Stimulated activated CD8-positive, alpha-beta memory T cell treated with anti-CD3 and anti-CD28 coated beads, Interleukin-2, amount 100 ng/mL, for 48 hours (primary cell): ENCODE measurements at regions not wholly inside any gene's neighbourhood (a gene's known extent, or its start where the extent isn't known, plus 50 kb on each side); places are given as distances from the start of the nearest gene placed in this dataset.

Experiments
- DNase-seq, 2 donors: peaks; one replicate each; pipeline ENCODE4 v3.0.0-alpha.2; 2020; ENCODE audit warnings: low read depth in 2 of 2

DNA sequence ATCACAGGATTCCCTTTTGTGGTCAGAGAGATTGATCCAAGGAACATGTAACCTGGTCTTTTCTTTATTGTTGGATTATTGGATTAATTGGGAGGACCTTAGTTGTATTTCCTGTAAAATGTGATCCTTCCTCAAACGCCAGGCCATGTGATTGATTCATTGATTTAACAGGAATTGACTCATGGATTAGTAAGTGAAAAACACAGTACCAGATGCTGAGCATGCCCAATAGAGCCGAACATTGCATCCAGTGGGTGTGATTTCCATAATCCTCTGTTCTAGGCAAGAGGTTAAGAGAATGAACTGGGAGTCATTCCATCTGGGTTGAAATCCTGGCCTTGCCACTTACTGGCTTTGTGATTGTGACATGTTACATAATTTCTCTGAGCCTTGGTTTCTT, 522.3 kb downstream of the MAT2B start:
- no peak for DNase-seq

DNA sequence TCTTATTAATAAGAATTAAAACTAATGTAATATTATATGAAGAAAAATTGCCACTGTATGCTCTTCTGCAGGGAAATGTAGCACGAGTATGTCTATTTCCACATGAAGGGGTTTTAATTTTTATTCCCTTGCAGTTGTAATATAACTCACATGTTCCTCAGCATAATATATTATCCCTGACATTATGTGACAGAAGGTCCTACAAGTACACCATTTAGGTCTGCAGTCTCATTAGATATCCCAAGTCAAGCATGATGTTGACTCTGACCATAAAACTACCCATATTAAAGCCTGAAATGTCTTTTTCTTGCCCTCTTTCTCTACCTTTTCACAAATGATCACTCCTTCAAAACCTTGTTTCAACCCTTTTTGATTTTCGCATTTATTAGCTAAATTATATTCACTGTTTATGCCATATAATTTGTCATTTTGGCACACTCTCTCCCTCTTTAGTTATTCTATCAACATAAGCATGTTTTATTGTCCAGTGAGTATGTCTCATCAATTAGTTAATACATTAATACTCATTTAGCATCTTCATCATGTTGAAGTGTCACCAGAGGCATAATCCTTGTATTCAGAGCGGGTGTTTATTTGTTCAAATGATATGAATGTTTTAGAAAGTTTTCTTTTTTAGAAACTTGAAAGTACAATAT, 532.8 kb downstream of the MAT2B start:
- no peak for DNase-seq

DNA sequence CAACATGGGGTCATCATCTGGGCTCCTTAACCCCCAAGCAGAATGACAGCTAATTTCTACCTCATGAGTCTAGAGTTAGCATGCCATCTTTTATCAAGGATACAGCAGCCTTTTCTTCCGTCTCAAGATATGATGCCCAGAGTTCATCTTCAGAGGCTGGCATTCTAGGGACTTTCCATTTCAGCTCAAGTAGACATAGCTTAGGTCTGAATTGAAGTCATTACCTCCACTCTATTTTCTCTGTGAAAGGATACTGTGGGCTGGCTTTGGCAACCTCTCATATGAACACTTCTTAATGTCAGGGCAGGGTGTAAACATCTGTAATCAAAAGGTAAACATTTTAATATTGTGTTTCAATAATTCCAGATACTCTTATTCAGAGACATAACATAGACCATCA, 535.7 kb downstream of the MAT2B start:
- DNase-seq: no peak

DNA sequence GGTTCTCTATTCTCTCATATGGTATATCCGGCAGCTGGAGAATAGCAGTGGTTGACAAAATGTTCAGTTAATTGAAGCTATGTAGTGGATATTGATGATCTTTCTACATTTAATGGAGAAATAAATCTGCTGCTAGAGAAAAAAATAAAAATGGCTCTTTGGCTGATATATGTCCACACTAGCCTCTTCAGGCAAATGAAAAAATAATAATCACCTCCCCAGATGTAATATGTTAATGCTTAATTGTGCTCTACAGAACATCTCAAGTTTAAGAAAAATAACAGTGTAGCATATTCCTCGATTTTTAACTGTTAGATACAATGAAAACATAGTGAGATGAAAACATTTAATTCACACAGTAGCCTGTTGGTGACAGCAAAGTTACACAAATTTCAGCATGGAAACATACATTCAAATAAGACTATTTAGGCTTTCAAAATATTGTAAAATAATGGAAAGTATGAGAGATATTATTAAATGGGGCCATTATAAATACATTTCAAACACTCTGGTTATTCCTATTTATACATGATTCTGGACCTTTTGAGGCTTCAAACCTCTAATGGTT, 543.0 kb downstream of the MAT2B start:
- DNase-seq: no peak

DNA sequence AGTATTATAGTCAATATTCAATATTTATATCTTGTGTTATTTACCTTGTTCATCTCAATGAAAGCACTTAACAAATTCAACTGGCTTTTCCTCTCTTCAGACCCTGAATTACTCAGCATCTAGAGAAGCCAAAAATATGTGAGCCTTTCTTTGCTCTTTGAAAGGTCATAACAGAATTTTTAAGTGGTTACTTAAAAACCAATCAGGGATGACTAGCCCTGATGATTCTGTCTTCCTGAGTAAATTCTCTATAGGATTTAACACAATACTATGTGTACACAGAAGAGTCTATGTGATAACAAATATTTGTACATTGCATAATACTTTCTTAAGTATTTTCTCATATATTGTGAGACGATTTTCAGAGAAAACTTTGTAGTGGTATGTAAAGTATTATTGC, 546.3 kb downstream of the MAT2B start:
- no peak for DNase-seq

DNA sequence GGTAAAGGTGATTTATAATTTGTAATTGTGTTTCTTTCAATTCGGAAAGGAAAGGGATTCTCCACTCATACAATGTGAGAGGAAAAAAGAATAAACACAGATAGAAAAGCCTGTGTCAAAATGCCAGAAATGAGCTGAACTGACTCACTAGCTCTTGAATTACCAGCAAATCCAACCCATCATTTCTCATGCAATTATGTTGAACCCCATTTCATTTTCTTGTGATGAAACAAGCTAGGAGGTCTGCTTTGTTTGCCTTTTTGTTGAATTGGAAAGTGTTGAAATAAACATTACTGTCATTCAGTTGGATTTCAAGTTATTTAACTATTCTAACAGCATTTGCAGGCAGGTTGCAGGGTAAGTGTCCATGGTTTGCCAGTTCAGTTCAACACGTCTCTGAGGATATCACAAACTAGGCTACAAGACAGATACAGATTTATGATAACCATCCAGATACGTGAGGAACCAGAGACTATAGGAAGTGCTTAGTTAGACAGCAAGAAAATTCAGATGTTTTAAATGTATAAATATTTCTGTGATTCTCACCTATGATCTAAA, 547.2 kb downstream of the MAT2B start:
- no peak for DNase-seq

DNA sequence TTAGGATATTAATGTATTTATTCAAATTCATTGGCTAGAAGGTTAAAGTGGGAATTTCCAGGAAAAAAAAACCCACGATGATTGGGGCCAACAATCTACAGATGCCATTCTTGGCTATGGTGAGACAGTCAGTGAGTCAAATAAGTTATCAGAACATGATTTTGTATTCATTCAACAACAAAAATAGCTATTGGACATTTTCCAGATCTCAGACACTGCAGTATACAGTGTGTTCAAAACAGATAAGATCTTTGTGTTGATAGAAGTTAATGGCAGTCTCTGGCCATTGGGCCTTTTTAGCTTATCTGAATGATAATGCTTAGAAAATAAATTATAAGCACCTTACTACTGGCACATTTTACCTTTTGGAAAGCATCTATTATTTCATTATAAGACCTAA, 547.7 kb downstream of the MAT2B start:
- no peak for DNase-seq

DNA sequence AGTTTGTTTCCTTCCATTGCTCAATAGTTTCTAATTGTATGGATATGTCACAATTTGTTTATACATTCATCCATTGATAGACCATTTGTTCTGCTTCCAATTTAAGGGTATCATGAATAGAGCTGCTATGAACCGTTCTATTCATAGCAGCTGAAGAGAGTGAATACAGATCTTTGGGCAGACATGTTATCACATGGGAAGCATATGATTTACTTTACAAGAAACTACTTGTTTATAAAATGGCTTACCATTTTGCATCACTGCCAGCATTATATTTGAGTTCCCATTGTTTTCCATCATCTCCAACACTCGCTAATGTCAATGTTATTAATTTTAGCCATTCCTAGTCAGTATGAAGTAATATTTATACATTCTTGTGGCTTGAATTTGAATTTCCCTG, 549.0 kb downstream of the MAT2B start:
- no peak for DNase-seq

DNA sequence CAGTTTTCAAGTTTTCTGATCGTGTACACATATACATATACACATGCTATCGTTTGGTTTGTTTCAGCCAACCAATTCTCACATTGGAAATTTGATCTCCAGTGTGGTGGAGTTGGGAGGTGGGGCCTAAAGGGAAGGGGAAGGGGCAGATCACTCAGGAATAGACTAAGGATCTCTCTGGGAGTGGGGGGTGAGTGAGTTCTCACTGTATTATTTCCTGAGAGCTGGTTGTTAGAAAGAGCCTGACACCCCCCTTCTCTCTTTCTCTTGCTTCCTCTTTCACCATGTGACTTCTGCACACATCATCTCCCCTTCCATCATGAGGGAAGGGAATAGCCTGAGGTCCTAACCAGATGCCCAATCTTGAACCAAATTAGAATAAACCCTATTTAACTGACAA, 551.7 kb downstream of the MAT2B start:
- DNase-seq: no peak

DNA sequence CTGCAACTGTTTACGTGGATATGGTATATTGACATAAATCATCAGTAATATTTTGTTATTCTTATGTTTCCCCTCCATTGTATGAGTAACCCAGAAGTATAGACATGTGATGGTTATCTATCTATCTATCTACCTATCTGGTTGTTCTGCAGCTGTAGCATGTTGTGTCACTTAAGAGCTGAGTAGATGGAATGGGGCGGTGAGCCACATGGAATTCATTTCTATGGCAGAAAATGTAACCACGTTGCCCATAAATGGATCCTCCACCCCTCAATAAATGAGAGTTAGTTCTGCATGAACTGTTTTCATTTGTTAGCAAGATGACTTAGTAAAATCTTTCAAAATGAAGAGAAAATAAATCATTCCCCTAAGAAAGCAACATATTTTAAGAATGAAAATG, 553.2 kb downstream of the MAT2B start:
- no peak for DNase-seq

DNA sequence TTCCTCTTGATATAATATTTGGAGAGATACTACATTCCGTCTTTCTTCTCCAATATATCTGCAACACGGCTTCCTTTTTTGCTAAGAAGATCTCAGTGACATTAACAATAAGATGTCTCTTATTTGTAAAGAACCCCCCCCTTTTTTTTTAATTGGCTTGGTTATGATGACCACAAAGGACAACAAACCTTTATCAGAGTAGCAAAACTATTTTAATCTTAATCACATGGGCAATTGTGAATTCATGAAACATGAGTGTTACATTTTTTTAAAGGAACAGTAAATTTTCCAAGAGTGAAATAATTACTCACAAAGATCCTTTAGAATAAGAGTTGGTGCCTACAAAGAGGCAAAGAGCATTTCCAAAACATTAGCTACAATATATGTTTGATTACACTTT, 554.1 kb downstream of the MAT2B start:
- no peak for DNase-seq

DNA sequence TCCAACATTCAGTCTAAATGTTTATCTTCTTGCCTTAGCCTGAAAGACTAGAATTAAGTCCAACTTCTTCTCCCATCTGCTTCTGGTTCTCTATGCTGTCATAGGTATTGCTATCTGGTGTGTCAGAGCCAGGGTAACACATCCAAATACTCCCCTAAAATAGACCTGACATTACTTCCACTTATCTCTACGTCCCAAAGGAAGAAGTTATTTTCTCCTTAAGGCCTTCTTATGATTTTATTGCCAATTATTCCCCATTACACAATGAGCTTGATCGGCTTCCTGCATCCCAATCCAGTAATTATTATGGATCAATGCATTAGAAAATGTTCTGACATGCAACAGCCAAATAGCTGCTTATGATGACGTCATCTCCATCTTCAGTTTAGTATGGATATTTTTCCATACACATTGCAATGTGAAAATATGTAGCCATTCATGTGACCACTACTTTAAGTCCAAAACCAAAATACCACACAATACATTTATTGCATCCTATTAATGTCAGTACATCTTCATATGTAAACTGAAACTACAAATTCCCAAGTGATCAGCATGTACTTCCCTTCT, 555.5 kb downstream of the MAT2B start:
- no peak for DNase-seq

DNA sequence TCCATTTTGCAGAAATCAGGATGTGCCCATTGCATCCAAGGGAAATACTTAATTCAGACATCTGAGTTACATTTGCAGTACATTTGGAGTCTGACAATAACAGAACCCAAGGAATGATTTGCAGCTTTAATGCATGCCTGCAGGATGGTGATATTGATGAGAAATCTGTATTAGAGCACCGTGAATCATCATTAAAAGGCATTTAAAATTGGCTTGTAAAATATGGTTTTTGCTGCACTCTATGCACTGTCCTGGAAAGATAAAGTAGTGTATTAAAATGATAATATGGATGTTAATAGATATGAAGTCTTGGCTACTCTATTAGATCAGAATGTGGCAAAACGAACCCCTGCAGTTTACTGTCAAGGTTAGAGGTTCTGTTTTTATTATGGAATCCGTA, 556.9 kb downstream of the MAT2B start:
- DNase-seq: no peak

DNA sequence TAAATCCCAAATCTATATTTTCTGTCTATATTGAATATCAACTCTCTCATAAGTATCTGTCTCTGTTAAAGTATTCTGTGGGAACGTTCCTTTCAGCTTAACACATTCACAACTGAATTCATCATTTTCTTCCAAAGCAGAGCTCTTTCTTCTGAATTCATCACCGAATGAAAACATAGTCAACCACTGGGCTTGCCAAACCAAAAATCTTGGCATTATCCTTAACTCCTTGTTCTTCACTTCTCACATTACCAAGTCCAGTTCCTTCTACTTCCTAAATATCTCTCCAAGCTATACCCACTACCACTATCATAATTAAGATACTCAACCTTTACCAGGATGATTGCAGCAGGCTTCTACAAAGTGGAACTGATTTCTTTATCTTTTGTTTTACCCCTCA, 559.8 kb downstream of the MAT2B start:
- DNase-seq: no peak

DNA sequence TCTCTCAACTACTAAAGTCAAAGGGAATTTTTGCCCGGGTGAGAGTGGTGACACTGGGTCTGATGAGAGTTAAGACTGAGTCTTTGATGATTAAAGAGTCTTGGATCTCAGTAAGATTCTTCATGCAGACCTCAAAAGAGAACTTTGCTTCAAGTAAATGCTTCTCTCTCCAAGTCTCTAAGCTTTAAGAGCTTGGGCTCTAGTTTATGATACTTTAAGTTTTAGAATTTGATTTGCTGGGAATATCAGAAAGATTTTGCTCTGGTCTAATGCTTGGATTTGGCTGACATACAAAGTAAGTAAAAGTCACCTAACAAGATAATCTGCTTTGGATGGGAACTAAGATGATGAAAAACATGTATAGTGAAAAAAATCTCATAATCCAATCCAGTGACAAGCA, 566.3 kb downstream of the MAT2B start:
- DNase-seq: no peak

DNA sequence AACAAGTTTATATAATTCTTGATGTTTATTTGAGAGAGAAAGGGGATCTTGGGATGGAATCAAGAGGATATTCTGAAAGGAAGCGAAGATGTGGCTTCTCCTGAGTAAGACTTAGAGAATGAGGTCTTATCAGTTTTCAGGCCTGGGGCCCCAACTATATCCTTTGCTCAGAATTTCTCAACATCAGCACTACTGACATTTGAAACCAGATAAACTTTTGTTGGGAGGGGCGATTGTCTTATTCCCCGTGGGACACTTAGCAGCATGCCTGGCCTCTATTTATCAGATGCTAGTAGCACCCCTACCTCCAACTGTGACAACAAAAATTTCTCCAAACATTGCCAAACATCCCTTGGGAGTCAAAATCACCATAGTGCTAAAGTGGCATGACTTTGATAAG, 567.7 kb downstream of the MAT2B start:
- DNase-seq: no peak

DNA sequence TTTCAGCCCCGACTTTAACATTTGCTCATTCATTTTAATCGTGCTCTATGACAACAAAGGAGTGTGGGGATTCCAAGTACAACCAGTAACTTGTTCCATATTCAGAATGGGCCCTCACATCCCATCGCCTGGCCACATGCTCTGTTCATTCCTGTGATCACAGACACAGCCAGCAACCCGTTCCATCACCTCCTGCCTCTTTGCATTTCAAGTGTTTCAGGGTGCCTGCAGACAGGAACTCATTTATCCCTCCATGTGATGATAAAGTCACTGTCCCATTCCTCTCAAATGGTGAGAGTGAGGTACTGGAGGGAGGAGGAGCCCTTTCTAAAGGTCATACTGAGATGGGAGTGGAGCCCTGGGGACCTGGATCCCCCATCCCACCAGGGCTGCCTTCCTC, 571.1 kb downstream of the MAT2B start:
- no peak for DNase-seq

DNA sequence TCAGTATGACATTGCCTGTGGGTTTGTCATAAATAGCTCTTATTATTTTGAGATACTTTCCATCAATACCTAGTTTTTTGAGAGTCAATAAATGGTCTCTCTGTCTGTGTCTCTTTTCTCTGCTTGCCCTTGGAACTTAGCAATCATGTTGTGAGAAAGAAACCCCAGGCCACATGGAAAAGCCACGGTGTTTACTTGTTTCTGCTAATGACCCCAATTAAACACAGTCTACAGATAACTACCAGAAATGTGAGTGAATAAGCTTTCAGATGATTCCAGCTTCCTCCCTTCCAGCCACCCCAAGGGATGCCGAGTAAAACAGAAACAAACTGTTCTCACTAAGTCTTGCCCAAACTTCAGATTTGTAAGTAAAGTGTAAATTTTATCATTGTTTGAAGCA, 584.9 kb downstream of the MAT2B start:
- DNase-seq: no peak

DNA sequence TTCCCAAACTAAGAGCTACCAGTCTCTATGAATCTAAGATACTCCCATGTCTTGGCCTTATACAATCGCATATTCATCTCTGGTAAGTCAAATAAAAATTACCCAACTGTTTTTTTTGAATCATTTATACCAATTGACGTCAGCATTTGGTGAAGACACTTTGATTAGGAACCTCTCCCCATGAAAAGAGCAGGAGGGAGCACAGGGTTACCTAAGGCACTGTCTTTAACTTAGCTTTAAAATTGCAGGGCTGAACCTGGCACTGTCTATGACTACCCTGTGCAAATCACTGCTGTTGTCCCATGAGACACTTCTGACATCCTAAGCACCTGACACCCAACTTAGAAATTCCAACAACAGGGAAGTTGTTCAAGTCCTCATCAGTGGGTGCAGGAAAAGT, 586.4 kb downstream of the MAT2B start:
- DNase-seq: no peak

DNA sequence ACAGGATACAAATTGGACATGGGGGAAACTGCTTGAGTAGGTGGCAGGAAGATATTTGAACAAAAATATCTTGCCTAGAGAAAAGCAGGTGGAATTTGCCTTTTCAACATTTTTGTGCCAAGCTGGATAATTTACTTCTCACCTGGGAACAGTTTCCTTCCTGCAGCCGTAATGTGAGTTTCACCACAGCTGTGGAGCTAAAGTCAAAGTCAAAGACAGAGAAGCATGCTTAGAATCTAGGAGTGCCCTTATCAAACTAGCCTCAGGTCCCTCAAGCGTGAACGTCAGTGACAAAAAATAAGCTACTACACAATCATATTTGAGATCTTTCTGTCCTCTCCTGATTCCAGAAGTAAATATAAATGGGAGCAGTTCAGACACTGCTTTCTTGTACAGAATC, 588.9 kb downstream of the MAT2B start:
- DNase-seq: no peak

DNA sequence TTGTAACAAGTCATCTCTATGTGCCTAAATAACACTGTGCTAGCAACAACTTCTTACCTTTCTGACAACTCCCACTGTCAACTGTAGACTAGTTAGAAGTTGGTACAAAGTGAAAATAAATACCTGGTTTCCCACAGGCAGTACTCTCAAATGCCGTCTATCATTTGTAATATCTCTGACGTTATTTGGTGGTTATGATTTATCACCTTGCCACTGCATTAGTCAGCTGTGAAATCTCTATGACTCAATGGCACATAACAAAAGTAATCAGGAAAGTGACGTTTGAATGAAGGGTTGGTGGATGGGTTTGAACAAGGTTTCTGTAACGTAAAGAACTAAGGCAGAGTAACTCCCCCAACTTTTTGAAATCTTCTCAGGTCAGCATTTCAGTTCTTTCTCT, 592.3 kb downstream of the MAT2B start:
- no peak for DNase-seq

DNA sequence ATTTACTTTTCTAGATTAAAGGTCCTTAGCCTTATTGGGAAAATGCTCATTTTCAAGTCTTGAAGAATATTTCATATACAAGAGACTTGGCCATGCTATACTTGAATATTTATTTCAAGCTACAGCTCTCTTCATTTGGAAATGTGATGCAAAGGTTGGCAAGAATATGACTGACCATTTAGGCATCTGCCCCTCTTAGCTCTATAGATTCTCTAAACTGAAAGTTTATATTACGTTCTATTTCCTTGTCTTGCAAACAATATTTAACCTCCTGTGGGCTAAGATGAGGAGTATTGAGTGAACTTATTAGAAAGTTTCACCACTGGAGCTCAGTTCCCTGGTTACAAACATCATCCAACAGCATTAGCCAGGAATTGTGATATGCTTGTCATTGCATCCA, 593.1 kb downstream of the MAT2B start:
- no peak for DNase-seq

DNA sequence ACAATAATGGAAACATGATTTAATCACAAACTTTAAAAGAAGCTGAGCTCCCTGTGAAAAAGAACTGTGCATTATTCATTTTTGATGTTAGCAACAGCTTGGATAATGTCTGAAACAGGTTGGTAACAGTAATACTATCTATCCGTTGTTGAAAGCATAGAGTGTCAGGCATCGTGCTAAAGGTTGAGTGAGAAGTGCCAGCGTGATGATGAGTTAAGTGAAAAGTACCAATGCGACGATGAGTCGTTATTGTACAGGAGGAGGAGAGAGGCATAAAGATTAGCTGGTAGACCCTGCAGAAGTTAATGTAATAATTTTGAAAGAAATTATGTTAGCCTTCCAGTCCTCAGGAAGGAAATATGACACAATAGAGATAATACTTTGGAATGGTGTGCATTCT, 593.6 kb downstream of the MAT2B start:
- no peak for DNase-seq

DNA sequence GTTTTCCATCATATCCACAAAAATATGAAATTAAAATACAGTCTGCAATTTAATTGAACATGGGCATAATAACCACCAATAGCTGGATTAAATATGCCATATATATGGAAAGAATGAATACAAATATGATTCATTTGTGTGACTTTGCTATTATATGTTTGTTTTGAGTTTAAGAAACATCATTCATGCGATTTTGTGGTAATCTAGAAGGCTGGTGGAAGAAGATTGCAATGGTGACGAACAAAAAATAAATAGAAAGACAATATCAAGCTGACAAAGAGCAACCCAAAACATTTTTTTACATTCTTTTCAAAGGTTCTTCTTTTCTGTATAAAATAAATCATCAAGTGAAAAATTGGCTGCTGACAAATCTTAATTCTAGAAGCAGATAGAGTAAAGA, 610.0 kb downstream of the MAT2B start:
- no peak for DNase-seq
